ENCODE measurements at regions not wholly inside any gene's neighbourhood (a gene's known extent, or its start where the extent isn't known, plus 50 kb on each side); places are given as distances from the start of the nearest gene placed in this dataset.
"Not testable (repeated sequence)": the region's sequence is repeated elsewhere in the genome, so short reads cannot be mapped to it uniquely, and the experiment has no call there.

DNA sequence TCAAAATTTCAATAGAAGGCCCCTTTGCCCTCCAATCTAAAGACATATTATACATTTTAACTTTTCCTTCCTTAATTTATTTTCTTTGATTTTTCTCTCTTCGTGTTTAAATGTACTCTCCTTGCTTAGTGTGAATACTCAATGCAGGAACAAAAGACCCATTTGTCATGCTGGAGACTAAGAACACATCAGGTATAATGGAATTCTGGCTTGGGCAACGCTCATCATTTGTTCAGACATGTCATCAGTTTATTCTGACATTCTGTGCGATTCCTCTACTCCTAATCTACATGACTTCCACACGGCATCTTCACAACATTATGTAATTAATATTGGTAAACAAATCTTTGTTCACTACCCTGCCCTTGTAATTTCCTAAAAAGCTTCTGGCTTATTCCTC lies 136.6 kb upstream of the LRRN1 start:
- H3K4me1 Mint-ChIP-seq (ENCODE audit: low read depth), result peaks cover 2% of the 10 kb centered on the region
- no peaks in the 10 kb centered on the region for H3K36me3 Mint-ChIP-seq
- no peaks in the 10 kb centered on the region for H3K9me3 Mint-ChIP-seq (ENCODE audit: low read depth)
- H3K27me3 Mint-ChIP-seq, result peaks cover 2% of the 10 kb centered on the region
- no peak overlapping the region for H3K27ac Mint-ChIP-seq
- no peak overlapping the region for H3K4me3 Mint-ChIP-seq

GRCh38 chr3:3654916-3655315 lies 144.3 kb upstream of the LRRN1 start:
- Mint-ChIP-seq H3K27me3 (peaks cover 3% of the 10 kb centered on the region), H3K36me3 (no peaks in the 10 kb centered on the region), H3K4me3 (no peak overlapping the region), H3K4me1 (ENCODE audit: low read depth) (no peaks in the 10 kb centered on the region), H3K9me3 (ENCODE audit: low read depth) (no peaks in the 10 kb centered on the region), H3K27ac (no peak overlapping the region)

DNA sequence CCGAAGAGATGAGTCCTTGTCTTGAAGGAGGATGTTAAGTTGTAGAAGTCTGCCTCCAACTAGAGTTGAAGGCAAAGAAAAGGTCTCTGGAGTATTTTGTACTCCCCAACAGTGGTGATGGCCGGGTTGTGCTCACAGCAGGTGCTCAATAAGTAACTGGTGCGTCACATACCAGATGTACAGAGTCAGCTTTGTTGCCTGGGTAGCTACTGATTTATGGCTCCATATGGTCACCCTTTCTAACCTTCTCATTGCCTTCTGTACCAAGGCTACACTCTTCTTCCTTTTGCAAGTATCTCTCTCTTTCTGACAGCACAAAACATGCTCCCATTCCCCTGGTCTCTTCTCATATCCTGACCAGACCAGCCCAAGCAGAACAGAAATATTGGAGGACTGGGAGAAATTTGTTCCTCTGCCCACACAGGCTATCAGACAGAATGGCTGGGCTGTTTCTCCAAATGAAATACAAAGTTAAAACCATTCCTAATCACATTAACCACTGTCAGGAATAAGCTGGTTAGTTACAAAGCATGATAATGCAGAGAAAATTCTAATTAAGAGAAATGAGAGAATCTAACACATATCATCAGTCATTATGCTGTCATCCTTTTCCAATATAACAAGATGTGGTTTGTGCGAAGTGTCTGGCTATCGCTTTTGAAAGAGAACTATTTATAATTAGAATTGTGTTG lies 150.1 kb upstream of the LRRN1 start:
- Mint-ChIP-seq H3K27ac (no peak overlapping the region), H3K36me3 (no peaks in the 10 kb centered on the region)

DNA sequence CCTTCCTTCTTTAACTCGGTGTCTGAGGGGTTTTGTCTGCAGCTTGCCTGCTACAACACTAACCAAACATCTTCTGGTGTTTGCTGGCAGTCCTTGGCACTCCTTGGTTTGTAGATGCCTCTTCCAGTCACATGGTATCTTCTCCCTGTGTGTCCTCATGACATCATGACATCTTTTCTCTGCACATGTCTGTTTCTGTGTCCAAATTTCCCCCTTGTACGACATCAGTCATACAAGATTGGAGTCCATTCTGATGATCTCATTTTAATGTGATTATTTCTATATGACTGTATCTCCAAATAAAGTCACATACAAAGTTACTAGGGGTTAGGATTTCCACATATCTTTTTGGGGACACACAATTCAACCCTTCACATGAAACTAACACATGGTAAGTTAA lies 152.3 kb upstream of the LRRN1 start:
- H3K4me3 Mint-ChIP-seq, result no peak overlapping the region
- no peaks in the 10 kb centered on the region for H3K4me1 Mint-ChIP-seq (ENCODE audit: low read depth)
- peaks cover 3% of the 10 kb centered on the region for H3K27me3 Mint-ChIP-seq
- no peak overlapping the region for H3K27ac Mint-ChIP-seq
- no peaks in the 10 kb centered on the region for H3K36me3 Mint-ChIP-seq
- no peaks in the 10 kb centered on the region for H3K9me3 Mint-ChIP-seq (ENCODE audit: low read depth)

More for the DNA sequence above, 150.1 kb upstream of the LRRN1 start:
- peaks cover 3% of the 10 kb centered on the region for H3K27me3 Mint-ChIP-seq
- H3K9me3 Mint-ChIP-seq (ENCODE audit: low read depth), result no peaks in the 10 kb centered on the region
- H3K4me1 Mint-ChIP-seq (ENCODE audit: low read depth), result no peaks in the 10 kb centered on the region
- no peak overlapping the region for H3K4me3 Mint-ChIP-seq

- not testable (repeated sequence) for H3K27ac Mint-ChIP-seq; H3K4me1 Mint-ChIP-seq (ENCODE audit: low read depth); H3K27me3 Mint-ChIP-seq; H3K36me3 Mint-ChIP-seq; H3K4me3 Mint-ChIP-seq; H3K9me3 Mint-ChIP-seq (ENCODE audit: low read depth)
Observed at GRCh38 chr3:3646103-3646844, 153.0 kb upstream of the LRRN1 start.

- H3K4me1 Mint-ChIP-seq (ENCODE audit: low read depth), result no peaks in the 10 kb centered on the region
- H3K4me3 Mint-ChIP-seq, result no peak overlapping the region
- no peaks in the 10 kb centered on the region for H3K36me3 Mint-ChIP-seq
- H3K27me3 Mint-ChIP-seq, result no peaks in the 10 kb centered on the region
- H3K27ac Mint-ChIP-seq, result no peak overlapping the region
- no peaks in the 10 kb centered on the region for H3K9me3 Mint-ChIP-seq (ENCODE audit: low read depth)
Observed at GRCh38 chr3:3641877-3642455, 157.3 kb upstream of the LRRN1 start.

GRCh38 chr3:3639078-3639477 lies 160.2 kb upstream of the LRRN1 start:
- Mint-ChIP-seq H3K36me3 (no peaks in the 10 kb centered on the region), H3K9me3 (ENCODE audit: low read depth) (no peaks in the 10 kb centered on the region), H3K4me3 (no peak overlapping the region), H3K27ac (no peak overlapping the region), H3K4me1 (ENCODE audit: low read depth) (no peaks in the 10 kb centered on the region), H3K27me3 (no peaks in the 10 kb centered on the region)

GRCh38 chr3:3636815-3637214 lies 162.4 kb upstream of the LRRN1 start:
- Mint-ChIP-seq H3K9me3 (ENCODE audit: low read depth) (no peaks in the 10 kb centered on the region), H3K4me1 (ENCODE audit: low read depth) (no peaks in the 10 kb centered on the region), H3K4me3 (no peak overlapping the region), H3K27ac (no peak overlapping the region), H3K36me3 (no peaks in the 10 kb centered on the region), H3K27me3 (peaks cover 2% of the 10 kb centered on the region)

GRCh38 chr3:3635109-3635508 lies 164.1 kb upstream of the LRRN1 start:
- Mint-ChIP-seq H3K27me3 (peaks cover 2% of the 10 kb centered on the region), H3K9me3 (ENCODE audit: low read depth) (no peaks in the 10 kb centered on the region), H3K4me1 (ENCODE audit: low read depth) (no peaks in the 10 kb centered on the region), H3K4me3 (no peak overlapping the region), H3K36me3 (no peaks in the 10 kb centered on the region), H3K27ac (no peak overlapping the region)

DNA sequence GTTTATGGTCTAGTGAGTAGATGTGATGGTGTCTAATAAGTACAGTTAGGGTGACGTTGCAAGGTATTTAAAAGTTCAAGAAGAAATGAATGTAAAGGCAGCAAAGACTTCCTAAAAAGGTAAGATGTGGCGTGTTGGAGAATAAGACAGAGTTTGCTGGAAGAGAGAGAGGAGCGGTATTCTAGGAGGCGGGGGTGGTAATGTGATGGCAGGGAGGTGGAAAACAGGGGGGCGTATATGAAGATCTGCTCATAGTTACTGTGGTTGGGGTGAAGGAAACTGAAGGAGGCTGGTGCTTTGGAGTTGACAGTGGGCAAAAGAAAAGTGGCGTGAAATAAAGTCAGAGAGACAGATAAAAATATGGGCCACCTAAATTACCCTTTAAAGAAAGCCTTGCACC lies 164.9 kb upstream of the LRRN1 start:
- H3K27ac Mint-ChIP-seq, result no peak overlapping the region
- H3K9me3 Mint-ChIP-seq (ENCODE audit: low read depth), result no peaks in the 10 kb centered on the region
- no peak overlapping the region for H3K4me3 Mint-ChIP-seq
- no peaks in the 10 kb centered on the region for H3K36me3 Mint-ChIP-seq
- H3K4me1 Mint-ChIP-seq (ENCODE audit: low read depth), result no peaks in the 10 kb centered on the region
- H3K27me3 Mint-ChIP-seq, result peaks cover 2% of the 10 kb centered on the region

DNA sequence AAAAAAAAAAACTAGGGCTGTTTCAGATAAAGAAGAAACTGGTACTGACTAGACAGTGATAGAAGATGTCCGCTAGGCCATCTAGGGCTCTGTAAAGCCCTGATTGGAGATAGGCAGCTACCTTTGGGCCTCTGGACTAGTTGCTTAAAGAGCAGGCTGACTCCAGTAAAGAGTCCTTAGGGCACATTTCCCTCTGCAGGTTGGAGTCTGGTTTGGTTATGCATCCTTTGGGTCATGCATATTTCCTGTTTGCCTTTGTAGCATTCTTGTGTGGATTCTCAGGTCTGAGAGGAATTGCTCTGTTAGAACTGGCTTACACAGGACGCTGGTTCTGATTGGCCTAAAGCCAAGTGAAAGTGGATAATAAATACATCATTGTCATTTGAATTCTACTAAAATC lies 165.5 kb upstream of the LRRN1 start:
- Mint-ChIP-seq H3K4me1 (ENCODE audit: low read depth) (no peaks in the 10 kb centered on the region), H3K36me3 (no peaks in the 10 kb centered on the region)

GRCh38 chr3:3632449-3632848 lies 166.8 kb upstream of the LRRN1 start:
- no peaks in the 10 kb centered on the region for H3K36me3 Mint-ChIP-seq
- peaks cover 2% of the 10 kb centered on the region for H3K27me3 Mint-ChIP-seq
- H3K4me3 Mint-ChIP-seq, result no peak overlapping the region
- no peaks in the 10 kb centered on the region for H3K9me3 Mint-ChIP-seq (ENCODE audit: low read depth)
- no peak overlapping the region for H3K27ac Mint-ChIP-seq
- H3K4me1 Mint-ChIP-seq (ENCODE audit: low read depth), result no peaks in the 10 kb centered on the region

More for the DNA sequence above, 165.5 kb upstream of the LRRN1 start:
- Mint-ChIP-seq H3K27me3 (peaks cover 2% of the 10 kb centered on the region), H3K27ac (no peak overlapping the region), H3K9me3 (ENCODE audit: low read depth) (no peaks in the 10 kb centered on the region), H3K4me3 (no peak overlapping the region)

DNA sequence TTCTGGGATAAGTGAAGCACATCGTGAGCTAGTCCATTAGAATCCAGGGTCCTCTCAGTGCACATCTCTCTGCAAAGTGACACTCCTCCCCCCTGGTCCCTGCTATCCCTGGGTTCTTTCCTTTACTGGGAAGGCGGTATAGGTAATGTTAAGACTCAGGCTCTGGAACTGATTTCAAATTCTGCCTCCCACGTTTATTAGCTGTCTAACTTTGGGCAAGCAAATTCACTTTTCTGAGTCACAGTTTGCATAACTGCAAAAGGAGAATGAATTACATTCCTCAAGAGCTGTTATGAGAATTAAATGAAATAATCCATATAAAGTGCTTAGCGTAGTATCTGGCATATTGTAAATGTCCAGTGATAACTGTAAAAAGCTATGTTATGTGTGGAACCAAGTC lies 168.1 kb upstream of the LRRN1 start:
- no peak overlapping the region for H3K4me3 Mint-ChIP-seq
- H3K27ac Mint-ChIP-seq, result no peak overlapping the region
- H3K36me3 Mint-ChIP-seq, result no peaks in the 10 kb centered on the region
- H3K9me3 Mint-ChIP-seq (ENCODE audit: low read depth), result no peaks in the 10 kb centered on the region
- H3K4me1 Mint-ChIP-seq (ENCODE audit: low read depth), result no peaks in the 10 kb centered on the region
- H3K27me3 Mint-ChIP-seq, result peaks cover 2% of the 10 kb centered on the region

- Mint-ChIP-seq H3K9me3 (ENCODE audit: low read depth) (no peaks in the 10 kb centered on the region), H3K36me3 (no peaks in the 10 kb centered on the region), H3K27ac (no peak overlapping the region), H3K4me3 (no peak overlapping the region), H3K4me1 (ENCODE audit: low read depth) (no peaks in the 10 kb centered on the region), H3K27me3 (peaks cover 2% of the 10 kb centered on the region)
Observed at GRCh38 chr3:3629911-3630310, 169.3 kb upstream of the LRRN1 start.

- Mint-ChIP-seq H3K9me3 (ENCODE audit: low read depth) (no peaks in the 10 kb centered on the region), H3K36me3 (no peaks in the 10 kb centered on the region), H3K27me3 (peaks cover 2% of the 10 kb centered on the region), H3K4me1 (ENCODE audit: low read depth) (no peaks in the 10 kb centered on the region), H3K27ac (no peak overlapping the region), H3K4me3 (no peak overlapping the region)
Observed at GRCh38 chr3:3628676-3629328, 170.4 kb upstream of the LRRN1 start.
